ENCODE measurements at regions not wholly inside any gene's neighbourhood (a gene's known extent, or its start where the extent isn't known, plus 50 kb on each side); places are given as distances from the start of the nearest gene placed in this dataset.

DNA sequence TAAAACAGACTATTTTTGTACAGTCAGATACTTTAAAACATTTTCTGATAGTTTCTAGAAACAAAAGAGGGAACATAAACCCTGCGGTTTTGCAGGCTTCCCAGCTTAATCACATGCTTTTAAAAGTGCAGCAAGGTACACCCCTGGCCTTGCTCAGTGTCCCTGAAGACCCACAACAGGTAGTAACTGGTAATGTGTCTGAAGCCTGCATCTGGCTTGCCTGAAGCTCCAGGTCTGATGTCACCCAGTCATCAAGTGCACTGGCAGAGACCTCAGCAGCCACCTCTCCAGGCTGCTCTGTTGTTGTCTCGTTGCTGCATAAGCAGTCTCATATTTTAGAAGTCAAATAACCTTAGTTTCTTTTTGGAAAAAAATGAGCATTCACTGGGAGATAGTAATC lies 376.1 kb upstream of the MTPN start:
- H3K27ac Mint-ChIP-seq (ENCODE audit: unreplicated experiment) = no peak overlapping the region
- no peak overlapping the region for H3K4me3 Mint-ChIP-seq (ENCODE audit: unreplicated experiment)
- no peaks in the 10 kb centered on the region for H3K4me1 Mint-ChIP-seq (ENCODE audit: unreplicated experiment)

DNA sequence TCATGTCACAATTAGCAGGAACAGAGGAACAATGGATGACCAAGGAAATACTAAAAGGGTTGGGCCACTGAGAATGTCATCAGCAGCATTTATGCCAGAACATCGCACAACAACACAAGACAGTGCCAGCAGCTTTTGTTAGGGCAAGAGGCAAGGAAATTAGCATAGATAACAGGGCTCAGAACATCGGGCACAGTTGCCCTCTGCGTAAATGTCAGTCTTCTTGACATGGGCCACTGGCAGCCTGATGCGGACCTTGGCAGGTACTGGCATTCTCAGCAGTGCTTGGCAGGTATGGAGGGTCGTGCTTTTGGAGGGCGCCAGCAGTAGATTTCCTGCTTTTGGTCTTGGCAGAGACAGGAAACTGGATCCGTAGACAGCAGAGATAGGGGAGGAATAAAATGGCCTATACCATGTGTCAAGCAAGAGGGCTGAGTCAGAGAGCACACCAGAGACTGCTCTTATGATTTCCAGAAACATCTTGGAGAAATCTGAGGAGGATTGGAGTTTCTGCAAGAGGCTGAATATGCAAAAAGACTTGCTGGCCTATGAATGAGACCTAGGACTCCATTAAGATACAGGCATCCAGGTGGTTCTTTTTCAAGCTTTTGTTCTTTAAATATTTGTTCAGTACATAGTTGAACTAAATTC lies 371.5 kb upstream of the MTPN start:
- Mint-ChIP-seq H3K4me3 (ENCODE audit: unreplicated experiment) (no peak overlapping the region), H3K9me3 (ENCODE audit: unreplicated experiment) (no peaks in the 10 kb centered on the region), H3K36me3 (ENCODE audit: unreplicated experiment) (no peaks in the 10 kb centered on the region), H3K4me1 (ENCODE audit: unreplicated experiment) (no peaks in the 10 kb centered on the region), H3K27ac (ENCODE audit: unreplicated experiment) (no peak overlapping the region), H3K27me3 (ENCODE audit: unreplicated experiment) (peaks cover 7% of the 10 kb centered on the region)
- TF ChIP-seq, protein P1, sequence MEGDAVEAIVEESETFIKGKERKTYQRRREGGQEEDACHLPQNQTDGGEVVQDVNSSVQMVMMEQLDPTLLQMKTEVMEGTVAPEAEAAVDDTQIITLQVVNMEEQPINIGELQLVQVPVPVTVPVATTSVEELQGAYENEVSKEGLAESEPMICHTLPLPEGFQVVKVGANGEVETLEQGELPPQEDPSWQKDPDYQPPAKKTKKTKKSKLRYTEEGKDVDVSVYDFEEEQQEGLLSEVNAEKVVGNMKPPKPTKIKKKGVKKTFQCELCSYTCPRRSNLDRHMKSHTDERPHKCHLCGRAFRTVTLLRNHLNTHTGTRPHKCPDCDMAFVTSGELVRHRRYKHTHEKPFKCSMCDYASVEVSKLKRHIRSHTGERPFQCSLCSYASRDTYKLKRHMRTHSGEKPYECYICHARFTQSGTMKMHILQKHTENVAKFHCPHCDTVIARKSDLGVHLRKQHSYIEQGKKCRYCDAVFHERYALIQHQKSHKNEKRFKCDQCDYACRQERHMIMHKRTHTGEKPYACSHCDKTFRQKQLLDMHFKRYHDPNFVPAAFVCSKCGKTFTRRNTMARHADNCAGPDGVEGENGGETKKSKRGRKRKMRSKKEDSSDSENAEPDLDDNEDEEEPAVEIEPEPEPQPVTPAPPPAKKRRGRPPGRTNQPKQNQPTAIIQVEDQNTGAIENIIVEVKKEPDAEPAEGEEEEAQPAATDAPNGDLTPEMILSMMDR (IDR thresholded peaks at IDR 0.05) = no peak
- DNase-seq (ENCODE audit: extremely low spot score, unreplicated experiment) = no peak

More for the DNA sequence above, 376.1 kb upstream of the MTPN start:
- no peak for DNase-seq (ENCODE audit: extremely low spot score, unreplicated experiment)
- Mint-ChIP-seq H3K36me3 (ENCODE audit: unreplicated experiment) (no peaks in the 10 kb centered on the region), H3K27me3 (ENCODE audit: unreplicated experiment) (peaks cover 17% of the 10 kb centered on the region), H3K9me3 (ENCODE audit: unreplicated experiment) (no peaks in the 10 kb centered on the region)
- TF ChIP-seq, protein P1 (IDR thresholded peaks at IDR 0.05) = no peak

DNA sequence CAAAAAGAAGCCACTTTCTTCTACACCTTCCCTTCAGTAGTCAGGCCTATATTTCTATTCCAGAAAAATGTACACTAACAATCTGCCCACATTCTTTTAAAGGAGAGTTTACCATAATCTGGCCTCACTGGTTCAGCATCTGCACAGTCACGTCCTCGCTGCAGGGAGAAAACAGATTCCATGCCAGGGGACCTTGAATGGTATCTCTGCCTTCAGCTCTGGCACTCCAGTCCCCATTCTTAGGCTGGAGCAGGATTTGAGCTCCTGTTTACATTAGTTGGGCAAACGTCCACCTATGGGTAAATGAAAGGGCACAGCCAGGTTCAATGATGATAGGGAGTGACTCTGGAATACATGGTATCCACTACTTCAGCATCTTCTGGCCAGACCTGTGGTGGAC lies 371.0 kb upstream of the MTPN start:
- H3K4me3 Mint-ChIP-seq (ENCODE audit: unreplicated experiment) = no peak overlapping the region
- DNase-seq (ENCODE audit: extremely low spot score, unreplicated experiment) = no peak
- H3K27ac Mint-ChIP-seq (ENCODE audit: unreplicated experiment) = no peak overlapping the region
- TF ChIP-seq, protein P1 (IDR thresholded peaks at IDR 0.05) = no peak
- H3K36me3 Mint-ChIP-seq (ENCODE audit: unreplicated experiment) = no peaks in the 10 kb centered on the region
- no peaks in the 10 kb centered on the region for H3K4me1 Mint-ChIP-seq (ENCODE audit: unreplicated experiment)
- H3K9me3 Mint-ChIP-seq (ENCODE audit: unreplicated experiment) = no peaks in the 10 kb centered on the region
- H3K27me3 Mint-ChIP-seq (ENCODE audit: unreplicated experiment) = peaks cover 5% of the 10 kb centered on the region

DNA sequence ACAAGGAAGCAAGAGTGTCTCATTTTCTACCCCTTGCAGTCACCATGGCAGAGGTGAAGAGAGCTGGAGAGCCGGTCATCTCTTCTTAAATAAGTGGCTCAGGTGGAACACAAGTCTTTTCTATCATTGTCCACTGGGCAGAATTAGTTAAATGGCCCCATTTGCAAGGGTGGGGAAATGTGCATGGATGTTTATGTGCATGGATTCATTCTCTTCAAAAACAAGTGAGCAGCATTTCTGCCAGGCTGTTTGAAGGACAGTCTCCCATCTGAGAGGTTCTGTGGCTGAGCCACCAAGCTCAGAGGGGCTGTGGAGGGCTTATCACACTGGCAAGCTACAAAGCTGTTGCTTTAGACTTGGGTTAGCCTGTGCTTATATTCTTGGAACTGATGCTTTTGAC lies 370.3 kb upstream of the MTPN start:
- peaks cover 5% of the 10 kb centered on the region for H3K27me3 Mint-ChIP-seq (ENCODE audit: unreplicated experiment)
- H3K36me3 Mint-ChIP-seq (ENCODE audit: unreplicated experiment) = no peaks in the 10 kb centered on the region
- no peak for DNase-seq (ENCODE audit: extremely low spot score, unreplicated experiment)
- H3K27ac Mint-ChIP-seq (ENCODE audit: unreplicated experiment) = no peak overlapping the region
- TF ChIP-seq, protein P1 (IDR thresholded peaks at IDR 0.05) = no peak
- H3K4me1 Mint-ChIP-seq (ENCODE audit: unreplicated experiment) = no peaks in the 10 kb centered on the region
- no peaks in the 10 kb centered on the region for H3K9me3 Mint-ChIP-seq (ENCODE audit: unreplicated experiment)
- no peak overlapping the region for H3K4me3 Mint-ChIP-seq (ENCODE audit: unreplicated experiment)

DNA sequence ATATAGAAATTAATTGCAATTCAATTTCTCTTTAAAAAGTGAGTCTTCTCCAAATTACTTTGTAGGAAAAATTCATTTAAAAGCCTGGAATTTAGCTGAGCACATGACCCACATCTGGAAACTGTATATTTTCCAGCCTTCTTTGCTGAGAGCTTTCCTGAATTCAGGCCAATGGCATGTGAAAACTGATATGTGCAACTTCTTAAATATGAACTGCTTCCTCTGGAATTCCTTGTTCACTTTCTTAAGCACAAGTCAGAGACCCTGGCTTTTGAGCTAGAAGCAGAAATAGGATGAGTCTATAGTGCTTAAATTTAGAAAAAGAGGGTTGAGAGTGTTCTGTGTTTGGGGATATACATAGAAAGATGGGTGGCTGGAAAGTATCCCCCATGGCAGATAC lies 365.1 kb upstream of the MTPN start:
- no peak for DNase-seq (ENCODE audit: extremely low spot score, unreplicated experiment)
- Mint-ChIP-seq H3K4me3 (ENCODE audit: unreplicated experiment) (no peak overlapping the region), H3K4me1 (ENCODE audit: unreplicated experiment) (no peaks in the 10 kb centered on the region), H3K27ac (ENCODE audit: unreplicated experiment) (no peak overlapping the region), H3K27me3 (ENCODE audit: unreplicated experiment) (peaks cover 3% of the 10 kb centered on the region), H3K36me3 (ENCODE audit: unreplicated experiment) (no peaks in the 10 kb centered on the region), H3K9me3 (ENCODE audit: unreplicated experiment) (no peaks in the 10 kb centered on the region)
- TF ChIP-seq, protein P1 (IDR thresholded peaks at IDR 0.05) = no peak

Data from osteocyte (in vitro differentiated cells).